HFFc6 (cell line): ENCODE measurements at regions not wholly inside any gene's neighbourhood (a gene's known extent, or its start where the extent isn't known, plus 50 kb on each side); places are given as distances from the start of the nearest gene placed in this dataset.

Source experiments
- DNase-seq: peaks from one replicate; pipeline ENCODE4 v3.0.0-alpha.2; 2018
- H3K27ac Mint-ChIP-seq: 2 replicates; pipeline ENCODE4 v1.8.0; 2020; ENCODE audit warnings: mild to moderate bottlenecking, mixed read lengths
- H3K27me3 Mint-ChIP-seq: 2 replicates; pipeline ENCODE4 v1.8.0; 2021; ENCODE audit warnings: mild to moderate bottlenecking, moderate library complexity, mixed read lengths; ENCODE audit not compliant: insufficient read depth
- H3K36me3 Mint-ChIP-seq: 2 replicates; pipeline ENCODE4 v1.8.0; 2021; ENCODE audit warnings: low read depth, mixed read lengths
- H3K4me1 Mint-ChIP-seq: 2 replicates; pipeline ENCODE4 v1.8.0; 2020; ENCODE audit warnings: low read depth, mixed read lengths
- H3K4me3 Mint-ChIP-seq: 2 replicates; pipeline ENCODE4 v1.8.0; 2020; ENCODE audit warnings: mild to moderate bottlenecking, moderate library complexity, mixed read lengths
- H3K9me3 Mint-ChIP-seq: 2 replicates; pipeline ENCODE4 v1.8.0; 2020; ENCODE audit warnings: mild to moderate bottlenecking, mixed read lengths
- TF ChIP-seq, protein P1 (sequence below): fragments of 200-600 bp; sonication (generic); IDR thresholded peaks from 2 replicates; pipeline ENCODE4 v1.5.0; 2021; ENCODE audit warnings: antibody characterized with exemption, mild to moderate bottlenecking

DNA sequence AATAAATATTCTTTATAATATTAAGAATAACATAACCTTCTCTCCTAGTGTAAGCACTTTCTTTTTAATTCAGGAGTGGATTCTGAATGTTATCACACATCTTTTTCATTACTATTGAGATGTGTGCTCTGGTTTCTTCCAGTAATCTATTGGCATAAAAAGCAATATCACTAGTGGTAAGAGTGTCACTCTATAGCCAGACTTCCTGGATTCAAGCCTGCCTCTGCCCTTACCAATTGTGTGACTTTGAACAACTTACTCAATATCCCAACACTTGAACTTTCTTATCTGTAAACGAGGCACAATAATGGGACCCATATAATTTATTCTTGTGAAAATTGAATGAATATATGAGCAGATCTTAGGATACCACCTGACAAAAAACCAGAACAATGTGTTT is 71.0 kb downstream of the SEM1 start:
- Mint-ChIP-seq H3K27ac (no peak overlapping the region), H3K4me1 (peaks cover 4% of the 10 kb centered on the region; the same call in 1 of the 2 replicates), H3K27me3 (no peaks in the 10 kb centered on the region), H3K4me3 (no peak overlapping the region), H3K9me3 (no peaks in the 10 kb centered on the region), H3K36me3 (no peaks in the 10 kb centered on the region)
- no peak for DNase-seq
- TF ChIP-seq, protein P1, sequence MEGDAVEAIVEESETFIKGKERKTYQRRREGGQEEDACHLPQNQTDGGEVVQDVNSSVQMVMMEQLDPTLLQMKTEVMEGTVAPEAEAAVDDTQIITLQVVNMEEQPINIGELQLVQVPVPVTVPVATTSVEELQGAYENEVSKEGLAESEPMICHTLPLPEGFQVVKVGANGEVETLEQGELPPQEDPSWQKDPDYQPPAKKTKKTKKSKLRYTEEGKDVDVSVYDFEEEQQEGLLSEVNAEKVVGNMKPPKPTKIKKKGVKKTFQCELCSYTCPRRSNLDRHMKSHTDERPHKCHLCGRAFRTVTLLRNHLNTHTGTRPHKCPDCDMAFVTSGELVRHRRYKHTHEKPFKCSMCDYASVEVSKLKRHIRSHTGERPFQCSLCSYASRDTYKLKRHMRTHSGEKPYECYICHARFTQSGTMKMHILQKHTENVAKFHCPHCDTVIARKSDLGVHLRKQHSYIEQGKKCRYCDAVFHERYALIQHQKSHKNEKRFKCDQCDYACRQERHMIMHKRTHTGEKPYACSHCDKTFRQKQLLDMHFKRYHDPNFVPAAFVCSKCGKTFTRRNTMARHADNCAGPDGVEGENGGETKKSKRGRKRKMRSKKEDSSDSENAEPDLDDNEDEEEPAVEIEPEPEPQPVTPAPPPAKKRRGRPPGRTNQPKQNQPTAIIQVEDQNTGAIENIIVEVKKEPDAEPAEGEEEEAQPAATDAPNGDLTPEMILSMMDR = no peak

DNA sequence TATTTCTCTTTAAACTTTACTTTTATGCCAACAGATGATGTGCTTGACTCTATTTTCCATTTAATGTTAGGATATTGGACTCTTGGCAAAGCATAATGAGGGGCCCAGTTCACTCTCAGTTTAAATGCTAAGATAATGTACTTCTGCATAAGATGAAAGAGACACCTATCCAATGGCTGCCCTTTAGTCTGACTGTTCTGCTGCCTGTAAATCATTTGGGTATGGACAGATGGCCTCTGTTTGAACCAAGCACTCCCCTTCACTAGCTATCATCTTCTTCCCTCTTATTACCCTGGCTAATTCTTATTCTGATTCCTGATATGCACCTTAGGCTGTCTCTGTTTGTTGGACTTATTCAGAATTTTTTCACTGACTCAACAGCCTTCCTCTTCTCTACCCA is 72.1 kb downstream of the SEM1 start:
- no peaks in the 10 kb centered on the region for H3K36me3 Mint-ChIP-seq
- TF ChIP-seq, protein P1 = no peak
- no peaks in the 10 kb centered on the region for H3K9me3 Mint-ChIP-seq
- no peak overlapping the region for H3K27ac Mint-ChIP-seq
- peaks cover 4% of the 10 kb centered on the region; the same call in 1 of the 2 replicates for H3K4me1 Mint-ChIP-seq
- H3K4me3 Mint-ChIP-seq = no peak overlapping the region
- H3K27me3 Mint-ChIP-seq = no peaks in the 10 kb centered on the region
- DNase-seq = no peak

DNA sequence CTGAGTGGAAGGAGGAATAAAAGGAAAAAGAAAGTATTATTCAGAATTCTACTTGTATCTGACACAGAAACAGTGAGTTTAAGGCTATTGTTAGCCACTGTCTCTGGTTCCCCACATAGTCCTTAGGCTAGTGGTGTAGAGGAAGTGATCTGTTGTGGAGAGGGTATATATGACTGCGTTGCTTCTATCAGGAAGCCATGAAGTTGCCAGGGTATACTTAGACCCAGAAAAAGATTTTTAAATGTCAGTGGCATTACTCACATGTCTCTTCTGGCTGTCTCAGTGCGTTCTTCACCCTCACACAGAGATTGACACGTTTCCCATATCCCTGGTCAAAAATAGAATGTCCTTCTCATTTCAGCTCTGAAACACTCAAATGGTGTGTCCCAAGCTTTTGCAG is 72.7 kb downstream of the SEM1 start:
- Mint-ChIP-seq H3K4me1 (peaks cover 4% of the 10 kb centered on the region; the same call in 1 of the 2 replicates), H3K4me3 (no peak overlapping the region), H3K36me3 (no peaks in the 10 kb centered on the region), H3K9me3 (no peaks in the 10 kb centered on the region), H3K27me3 (no peaks in the 10 kb centered on the region), H3K27ac (no peak overlapping the region)
- DNase-seq = no peak
- TF ChIP-seq, protein P1 = no peak

DNA sequence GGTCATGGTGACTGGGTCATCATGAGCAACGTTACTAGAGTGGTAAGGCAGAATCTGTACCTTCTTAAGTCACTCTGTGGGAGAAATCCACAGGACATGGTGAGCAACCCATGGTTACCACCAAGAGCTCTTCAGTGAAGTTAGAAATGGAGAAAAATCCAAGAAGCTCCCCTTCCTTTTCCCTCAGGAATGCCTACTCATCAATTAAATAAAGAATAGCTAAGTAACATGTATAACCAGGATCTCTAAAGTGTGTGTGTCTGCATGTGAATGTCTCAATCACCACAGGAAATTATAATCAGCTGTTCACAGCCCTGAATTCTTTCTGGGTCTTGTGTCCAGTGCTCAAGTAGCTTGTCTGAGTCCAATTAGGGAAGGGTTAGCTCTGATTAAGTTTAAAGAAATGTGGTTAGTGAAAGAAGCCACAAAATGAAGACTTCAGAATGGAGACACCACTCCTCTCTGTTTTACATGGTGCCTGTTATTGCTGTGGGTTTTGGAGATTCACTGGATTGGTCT is 73.2 kb downstream of the SEM1 start:
- TF ChIP-seq, protein P1 = no peak
- H3K4me1 Mint-ChIP-seq = peaks cover 4% of the 10 kb centered on the region; the same call in 1 of the 2 replicates
- H3K9me3 Mint-ChIP-seq = no peaks in the 10 kb centered on the region
- DNase-seq = no peak
- H3K27ac Mint-ChIP-seq = no peak overlapping the region
- no peaks in the 10 kb centered on the region for H3K36me3 Mint-ChIP-seq
- no peaks in the 10 kb centered on the region for H3K27me3 Mint-ChIP-seq
- no peak overlapping the region for H3K4me3 Mint-ChIP-seq

DNA sequence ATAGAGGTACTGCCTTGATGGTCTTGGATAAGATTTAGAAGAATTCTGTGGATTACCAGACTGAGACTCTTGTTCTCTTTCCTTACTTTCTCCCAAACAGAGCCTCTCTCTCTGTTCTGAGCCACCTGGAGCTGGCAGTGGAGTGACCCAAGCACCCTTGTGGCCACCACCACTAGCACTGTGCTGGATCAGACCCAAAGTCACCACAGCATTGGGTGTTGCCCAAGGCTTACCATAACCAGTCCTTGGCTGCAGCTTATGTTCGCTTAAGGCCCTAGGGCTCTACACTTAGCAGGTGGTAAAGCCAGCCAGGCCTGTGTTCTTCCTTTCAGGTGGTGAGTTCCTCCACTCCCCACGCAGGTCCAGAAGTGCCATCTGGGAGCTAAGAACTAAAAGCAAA is 79.8 kb downstream of the SEM1 start:
- no peaks in the 10 kb centered on the region for H3K27me3 Mint-ChIP-seq

More for the DNA sequence above, 79.8 kb downstream of the SEM1 start:
- no peaks in the 10 kb centered on the region for H3K36me3 Mint-ChIP-seq
- no peak overlapping the region for H3K27ac Mint-ChIP-seq
- DNase-seq = no peak
- TF ChIP-seq, protein P1 = no peak
- no peaks in the 10 kb centered on the region for H3K9me3 Mint-ChIP-seq
- no peaks in the 10 kb centered on the region for H3K4me1 Mint-ChIP-seq
- H3K4me3 Mint-ChIP-seq = no peak overlapping the region
